ENCODE measurements at regions not wholly inside any gene's neighbourhood (a gene's known extent, or its start where the extent isn't known, plus 50 kb on each side); places are given as distances from the start of the nearest gene placed in this dataset.

GRCh38 chr5:138639326-138639725, 64.1 kb upstream of the HSPA9 start:
- Histone ChIP-seq H3K9ac (ENCODE audit: low read depth, low read length) (no peak overlapping the region), H3K9me3 (ENCODE audit: insufficient read depth, low read length, severe bottlenecking) (no peaks in the 10 kb centered on the region), H3K36me3 (ENCODE audit: insufficient read depth, low read length) (no peaks in the 10 kb centered on the region), H3K4me3 (ENCODE audit: low read depth in 1 of 2, low read length in 2 of 2) (no peak overlapping the region), H3K27me3 (ENCODE audit: insufficient read depth, low read length, poor library complexity) (peaks cover 4% of the 10 kb centered on the region), H3K4me2 (ENCODE audit: insufficient read depth, low read length) (no peak overlapping the region), H3K27ac (ENCODE audit: low read length) (no peak overlapping the region), H3K79me2 (ENCODE audit: insufficient read depth, low read length) (no peaks in the 10 kb centered on the region), H2AFZ (ENCODE audit: low read depth, low read length) (no peak overlapping the region), H3K4me1 (ENCODE audit: insufficient read depth, low read length) (0 out of 2 replicates have a peak, but pooled peaks cover 3% of the 10 kb centered on the region), H4K20me1 (ENCODE audit: insufficient read depth, low read length) (peaks cover 12% of the 10 kb centered on the region; the same call in 1 of the 2 replicates)
- DNase-seq (no peak), ATAC-seq (ENCODE audit: insufficient read depth, low read depth) (no peak)
- TF ChIP-seq CTCF (IDR thresholded peaks at IDR 0.05; ENCODE audit: borderline replicate concordance, extremely low read depth, low read length, poor library complexity, severe bottlenecking) = no peak
- no peak for TF ChIP-seq EZH2 (IDR thresholded peaks at IDR 0.05; ENCODE audit: borderline replicate concordance, low read depth, low read length, severe bottlenecking)

- Histone ChIP-seq H3K9ac (ENCODE audit: low read depth, low read length) (no peak overlapping the region), H3K27ac (ENCODE audit: low read length) (no peak overlapping the region), H3K4me2 (ENCODE audit: insufficient read depth, low read length) (no peak overlapping the region), H4K20me1 (ENCODE audit: insufficient read depth, low read length) (peaks cover 7% of the 10 kb centered on the region; the same call in 1 of the 2 replicates), H3K9me3 (ENCODE audit: insufficient read depth, low read length, severe bottlenecking) (no peaks in the 10 kb centered on the region), H2AFZ (ENCODE audit: low read depth, low read length) (no peak overlapping the region), H3K36me3 (ENCODE audit: insufficient read depth, low read length) (no peaks in the 10 kb centered on the region), H3K79me2 (ENCODE audit: insufficient read depth, low read length) (no peaks in the 10 kb centered on the region), H3K4me1 (ENCODE audit: insufficient read depth, low read length) (0 out of 2 replicates have a peak, but pooled peaks cover 3% of the 10 kb centered on the region), H3K4me3 (ENCODE audit: low read depth in 1 of 2, low read length in 2 of 2) (no peak overlapping the region), H3K27me3 (ENCODE audit: insufficient read depth, low read length, poor library complexity) (peaks cover 4% of the 10 kb centered on the region)
- TF ChIP-seq CTCF (IDR thresholded peaks at IDR 0.05; ENCODE audit: borderline replicate concordance, extremely low read depth, low read length, poor library complexity, severe bottlenecking) (no peak), EZH2 (IDR thresholded peaks at IDR 0.05; ENCODE audit: borderline replicate concordance, low read depth, low read length, severe bottlenecking) (no peak)
- ATAC-seq (ENCODE audit: insufficient read depth, low read depth) (no peak), DNase-seq (no peak)
Measured at GRCh38 chr5:138637256-138637655, 62.1 kb upstream of the HSPA9 start.

GRCh38 chr5:138636398-138636944, 61.3 kb upstream of the HSPA9 start:
- H3K4me1 ChIP-seq (ENCODE audit: insufficient read depth, low read length) = 0 out of 2 replicates have a peak, but pooled peaks cover under 1% of the 10 kb centered on the region
- TF ChIP-seq EZH2 (IDR thresholded peaks at IDR 0.05; ENCODE audit: borderline replicate concordance, low read depth, low read length, severe bottlenecking) (no peak), CTCF (IDR thresholded peaks at IDR 0.05; ENCODE audit: borderline replicate concordance, extremely low read depth, low read length, poor library complexity, severe bottlenecking) (no peak)
- ATAC-seq (ENCODE audit: insufficient read depth, low read depth) (no peak), DNase-seq (no peak)
- H3K79me2 ChIP-seq (ENCODE audit: insufficient read depth, low read length) = no peaks in the 10 kb centered on the region
- no peak overlapping the region for H3K4me3 ChIP-seq (ENCODE audit: low read depth in 1 of 2, low read length in 2 of 2)
- H4K20me1 ChIP-seq (ENCODE audit: insufficient read depth, low read length) = peaks cover 7% of the 10 kb centered on the region; the same call in 1 of the 2 replicates
- peaks cover 4% of the 10 kb centered on the region for H3K27me3 ChIP-seq (ENCODE audit: insufficient read depth, low read length, poor library complexity)
- H3K36me3 ChIP-seq (ENCODE audit: insufficient read depth, low read length) = no peaks in the 10 kb centered on the region
- no peak overlapping the region for H3K4me2 ChIP-seq (ENCODE audit: insufficient read depth, low read length)
- no peak overlapping the region for H3K9ac ChIP-seq (ENCODE audit: low read depth, low read length)
- H2AFZ ChIP-seq (ENCODE audit: low read depth, low read length) = no peak overlapping the region
- H3K9me3 ChIP-seq (ENCODE audit: insufficient read depth, low read length, severe bottlenecking) = no peaks in the 10 kb centered on the region
- no peak overlapping the region for H3K27ac ChIP-seq (ENCODE audit: low read length)
